ENCODE measurements at regions not wholly inside any gene's neighbourhood (a gene's known extent, or its start where the extent isn't known, plus 50 kb on each side); places are given as distances from the start of the nearest gene placed in this dataset.

DNA sequence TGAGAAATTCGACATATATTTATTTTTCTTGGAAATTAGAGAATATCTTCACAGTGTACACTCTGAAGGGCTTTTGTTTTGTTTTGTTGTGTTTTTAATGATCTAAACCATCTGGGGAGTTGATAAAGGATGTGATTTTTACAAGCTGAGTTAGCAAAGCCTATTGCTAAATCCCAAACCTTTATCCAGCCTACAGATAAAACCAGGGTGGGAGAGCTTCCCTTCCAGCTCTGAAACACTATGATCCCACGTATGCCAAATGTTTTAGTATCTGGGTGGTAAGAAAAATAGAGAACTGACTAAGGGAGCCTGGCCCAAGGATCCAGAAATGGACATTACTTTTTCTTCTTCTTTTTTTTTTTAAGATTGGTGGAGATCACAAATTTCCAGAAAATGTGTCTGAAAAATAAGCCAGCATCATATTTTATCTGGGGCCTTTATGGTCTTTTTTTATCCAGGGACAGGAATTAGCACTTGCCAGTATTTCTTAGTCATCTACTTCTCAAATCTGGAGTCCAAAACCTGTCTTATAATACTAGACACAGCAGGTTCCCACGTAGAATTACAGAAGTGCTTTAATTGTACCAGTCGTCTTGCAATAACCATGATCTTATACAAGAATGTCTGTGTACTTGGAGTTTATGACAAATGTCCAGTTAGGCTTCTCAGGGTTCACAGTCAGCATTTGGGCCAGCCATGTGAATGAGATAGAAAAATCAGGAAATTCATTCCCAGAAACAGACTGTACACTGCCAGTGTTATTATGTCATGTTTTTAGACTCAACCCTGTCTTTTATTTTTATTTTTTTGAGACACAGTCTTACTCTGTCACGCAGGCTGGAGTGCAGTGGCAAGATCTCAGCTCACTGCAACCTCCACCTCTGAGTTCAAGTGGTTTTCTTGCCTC is 290.8 kb upstream of the MPDZ start:
- H3K27ac Mint-ChIP-seq = no peak overlapping the region
- peaks cover 0 to 5% of the 10 kb centered on the region in 2 donors for H3K9me3 Mint-ChIP-seq

DNA sequence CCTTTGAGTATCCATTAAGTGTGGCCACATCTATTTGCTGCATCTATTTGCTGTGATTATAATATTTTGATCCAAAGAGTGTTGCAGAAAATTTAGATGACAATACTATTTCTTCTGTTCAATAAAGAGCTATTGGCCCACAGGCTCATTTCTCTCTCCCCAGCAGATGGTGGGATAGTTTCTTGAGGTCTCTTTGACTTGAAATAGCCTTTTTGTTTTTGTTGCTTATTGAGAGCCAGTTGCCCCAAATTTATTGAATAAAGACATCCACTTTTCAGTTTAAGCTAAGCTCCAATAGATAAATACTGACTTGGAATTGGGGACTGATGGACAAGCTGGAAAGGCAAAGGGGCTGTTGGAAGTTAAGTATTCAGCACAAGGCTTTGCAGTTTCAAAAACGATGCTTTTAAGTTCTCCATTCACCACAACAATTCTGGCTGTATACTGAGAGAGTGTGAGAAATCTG is 290.1 kb upstream of the MPDZ start:
- ATAC-seq (no peak), DNase-seq (no peak)
- Mint-ChIP-seq H3K4me3 (no peak overlapping the region), H3K9me3 (no peaks in the 10 kb centered on the region), H3K4me1 (no peaks in the 10 kb centered on the region), H3K27me3 (peaks cover 19% of the 10 kb centered on the region), H3K27ac (no peak overlapping the region)

More for the DNA sequence above, 290.8 kb upstream of the MPDZ start:
- no peak for ATAC-seq
- H3K4me3 Mint-ChIP-seq = no peak overlapping the region
- H3K4me1 Mint-ChIP-seq = no peaks in the 10 kb centered on the region
- no peak for DNase-seq
- H3K27me3 Mint-ChIP-seq = peaks cover 19% of the 10 kb centered on the region

DNA sequence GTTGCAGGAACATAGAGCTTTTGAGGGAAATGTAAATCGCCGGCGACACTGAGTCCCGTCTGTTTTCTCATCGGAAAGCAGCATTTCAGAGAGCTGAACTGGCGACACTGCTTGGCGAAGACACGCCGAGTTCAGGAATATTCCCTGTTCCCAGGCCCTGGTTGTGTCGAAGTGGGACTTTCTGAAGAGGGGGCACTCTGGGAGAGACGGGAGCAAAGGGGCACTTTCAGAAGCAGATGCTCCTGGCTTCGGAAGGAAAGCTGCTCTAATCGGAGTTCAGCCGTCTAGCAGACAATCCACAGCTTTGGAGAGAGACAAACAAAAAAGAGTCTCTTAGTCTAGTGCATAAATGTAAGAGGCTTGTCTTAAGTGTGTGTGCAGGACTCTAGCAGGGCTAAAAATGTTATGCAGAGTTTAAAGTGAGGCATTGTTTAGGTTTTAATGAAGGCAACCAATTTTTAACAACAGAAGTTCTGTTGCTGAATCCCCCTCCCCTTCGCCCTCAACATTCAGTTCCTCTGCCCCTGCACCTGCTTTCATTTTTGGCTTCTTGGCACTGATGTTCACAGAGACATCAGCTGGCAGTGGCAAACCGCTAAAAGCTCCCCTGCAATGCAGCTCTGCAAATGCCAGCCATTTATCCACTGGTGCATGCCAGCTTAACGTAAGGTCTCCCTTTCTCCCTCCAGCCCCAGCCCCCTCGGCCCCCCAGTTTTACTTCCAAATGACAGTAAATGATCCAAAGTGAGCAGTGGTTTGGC is 289.5 kb upstream of the MPDZ start:
- ATAC-seq (no peak), DNase-seq (no peak)
- Mint-ChIP-seq H3K27me3 (peaks cover 19% of the 10 kb centered on the region), H3K27ac (no peak overlapping the region), H3K4me1 (no peaks in the 10 kb centered on the region), H3K9me3 (no peaks in the 10 kb centered on the region), H3K4me3 (peak overlapping the region; percentile 2 to 31)

DNA sequence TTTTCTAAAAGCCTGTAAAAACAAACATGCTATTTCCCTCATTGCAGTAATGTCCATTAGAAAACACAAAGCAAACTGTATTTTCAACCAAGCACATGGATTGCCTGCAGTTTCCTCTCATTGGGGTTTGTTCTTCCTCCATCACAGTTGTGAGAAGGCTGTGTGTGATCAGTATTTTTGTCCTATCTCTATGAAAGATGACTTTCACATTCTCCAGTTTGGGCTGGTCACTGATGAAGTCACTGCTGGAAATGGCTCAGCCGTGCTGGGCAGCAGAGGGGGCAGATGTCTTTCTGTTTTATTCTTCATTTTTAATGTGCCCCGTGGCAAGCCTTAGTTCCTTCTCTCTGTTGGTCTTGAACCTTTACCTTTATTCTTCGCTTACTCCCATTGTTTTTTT is 288.9 kb upstream of the MPDZ start:
- no peak for DNase-seq
- Mint-ChIP-seq H3K9me3 (no peaks in the 10 kb centered on the region), H3K4me1 (no peaks in the 10 kb centered on the region), H3K27me3 (peaks cover 19% of the 10 kb centered on the region), H3K4me3 (peak overlapping the region in 1 of 2 donors; percentile 31), H3K27ac (no peak overlapping the region)
- ATAC-seq = no peak

DNA sequence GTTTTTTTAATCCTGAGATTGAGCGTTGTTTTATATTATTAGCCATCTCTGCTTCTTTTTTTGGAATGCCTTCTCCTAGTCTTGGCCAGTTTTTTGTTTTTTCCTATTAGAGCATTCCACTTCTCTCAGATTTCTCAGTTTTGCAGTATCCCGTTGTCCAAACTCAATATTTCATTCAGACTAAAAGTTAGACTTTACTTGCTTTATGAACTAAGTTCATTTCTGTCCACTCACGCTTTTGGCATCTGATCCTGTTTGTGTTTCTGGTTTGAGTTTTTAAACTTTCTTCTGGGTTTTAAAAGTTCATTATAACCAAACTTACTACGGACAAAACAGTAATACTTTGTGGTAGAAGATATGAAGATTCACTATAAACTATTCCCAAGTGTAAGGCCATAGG is 288.3 kb upstream of the MPDZ start:
- DNase-seq (no peak), ATAC-seq (no peak)
- no peaks in the 10 kb centered on the region for H3K9me3 Mint-ChIP-seq
- no peak overlapping the region for H3K27ac Mint-ChIP-seq
- H3K27me3 Mint-ChIP-seq = peaks cover 19% of the 10 kb centered on the region
- H3K4me3 Mint-ChIP-seq = no peak overlapping the region
- no peaks in the 10 kb centered on the region for H3K4me1 Mint-ChIP-seq

DNA sequence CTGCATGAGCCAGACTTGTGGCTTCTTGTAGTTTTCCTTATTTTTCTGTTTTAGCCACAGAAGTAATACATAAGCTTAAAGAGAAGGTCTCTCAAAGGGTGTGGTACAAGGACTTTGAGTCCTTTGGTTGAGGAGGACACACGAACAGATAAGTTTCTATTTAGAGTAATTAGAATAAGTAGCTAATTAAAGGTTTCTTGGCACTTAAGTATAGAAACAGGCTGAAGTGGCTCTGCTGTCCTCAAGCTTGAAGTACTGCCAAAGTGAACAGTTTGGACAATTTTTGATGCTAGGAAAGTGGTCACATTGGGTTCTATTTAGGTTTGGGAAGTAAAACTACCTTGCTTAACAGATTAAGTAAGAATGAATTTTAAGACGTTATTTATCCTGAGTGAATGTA is 278.3 kb upstream of the MPDZ start:
- Mint-ChIP-seq H3K27ac (no peak overlapping the region), H3K9me3 (peaks cover 0 to 10% of the 10 kb centered on the region in 2 donors), H3K4me3 (no peak overlapping the region), H3K27me3 (no peaks in the 10 kb centered on the region), H3K4me1 (no peaks in the 10 kb centered on the region)
- ATAC-seq (no peak), DNase-seq (no peak)

DNA sequence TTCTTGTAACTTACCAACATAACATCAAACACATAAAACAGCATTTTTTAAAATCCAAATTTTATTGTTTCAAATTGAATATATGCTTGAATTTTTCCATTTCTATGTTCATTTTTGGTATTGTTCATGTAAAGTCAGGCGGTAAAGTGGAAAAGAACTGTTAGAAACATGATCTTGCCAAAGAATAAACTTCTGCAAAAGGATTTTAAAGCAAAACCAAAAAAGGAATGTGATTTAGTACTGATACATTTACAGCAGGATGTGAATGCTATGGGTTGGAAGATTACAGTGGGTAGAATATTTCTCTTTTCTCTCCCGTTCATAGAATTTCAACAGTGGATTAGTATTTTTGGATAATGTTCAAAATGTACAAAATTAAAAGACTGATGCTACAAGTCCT is 277.2 kb upstream of the MPDZ start:
- Mint-ChIP-seq H3K27ac (no peak overlapping the region), H3K27me3 (no peaks in the 10 kb centered on the region), H3K9me3 (peaks cover 0 to 13% of the 10 kb centered on the region in 2 donors), H3K4me1 (no peaks in the 10 kb centered on the region), H3K4me3 (no peak overlapping the region)
- ATAC-seq = no peak
- no peak for DNase-seq

DNA sequence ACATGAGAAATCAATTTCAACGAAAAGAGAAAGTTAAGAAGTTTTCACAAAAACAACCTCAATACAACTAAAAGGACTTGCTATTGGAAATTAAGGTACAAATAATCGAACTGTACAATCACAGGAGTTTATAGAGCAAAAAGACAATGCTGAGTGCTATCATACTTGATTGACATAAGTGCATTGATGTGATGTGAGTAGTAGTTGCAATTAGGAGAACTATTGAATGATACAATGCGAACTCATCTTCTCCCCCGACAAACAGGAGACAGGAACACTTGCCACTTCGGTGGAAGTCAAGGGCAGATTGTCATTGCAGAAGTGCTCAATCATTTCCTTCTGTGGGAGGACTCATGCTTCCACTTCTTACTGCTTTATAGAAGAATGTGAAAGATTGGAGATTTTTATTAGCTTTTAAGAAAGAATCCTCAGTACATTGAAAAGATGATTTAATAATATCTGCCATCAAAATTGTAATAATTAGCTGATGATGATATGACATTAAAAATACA is 276.6 kb upstream of the MPDZ start:
- peaks cover 5 to 16% of the 10 kb centered on the region in 2 donors for H3K9me3 Mint-ChIP-seq
- H3K27ac Mint-ChIP-seq = no peak overlapping the region
- H3K4me3 Mint-ChIP-seq = no peak overlapping the region
- DNase-seq = no peak
- no peak for ATAC-seq
- H3K4me1 Mint-ChIP-seq = no peaks in the 10 kb centered on the region
- no peaks in the 10 kb centered on the region for H3K27me3 Mint-ChIP-seq

DNA sequence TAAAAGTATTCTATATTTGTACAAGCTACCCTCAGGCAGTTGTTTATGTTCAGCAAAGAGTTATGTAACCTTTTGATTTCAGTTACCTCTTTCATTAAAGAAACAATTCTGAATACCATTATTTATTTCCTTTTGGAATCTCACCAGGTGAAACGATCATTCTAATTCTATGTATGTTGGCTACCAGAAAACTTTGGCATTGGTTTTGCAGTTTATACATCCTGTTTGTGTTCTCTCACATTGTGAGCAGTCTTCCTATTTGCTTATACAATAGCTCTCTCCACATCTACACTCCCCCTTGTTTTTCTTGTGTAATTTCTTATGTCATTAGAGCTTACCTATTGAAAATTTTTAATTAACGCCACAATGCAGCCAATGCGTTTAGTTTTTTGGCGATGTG is 276.0 kb upstream of the MPDZ start:
- Mint-ChIP-seq H3K4me3 (no peak overlapping the region), H3K27me3 (no peaks in the 10 kb centered on the region), H3K4me1 (no peaks in the 10 kb centered on the region), H3K27ac (no peak overlapping the region), H3K9me3 (peaks cover 8 to 21% of the 10 kb centered on the region in 2 donors)
- DNase-seq = no peak
- ATAC-seq = no peak

DNA sequence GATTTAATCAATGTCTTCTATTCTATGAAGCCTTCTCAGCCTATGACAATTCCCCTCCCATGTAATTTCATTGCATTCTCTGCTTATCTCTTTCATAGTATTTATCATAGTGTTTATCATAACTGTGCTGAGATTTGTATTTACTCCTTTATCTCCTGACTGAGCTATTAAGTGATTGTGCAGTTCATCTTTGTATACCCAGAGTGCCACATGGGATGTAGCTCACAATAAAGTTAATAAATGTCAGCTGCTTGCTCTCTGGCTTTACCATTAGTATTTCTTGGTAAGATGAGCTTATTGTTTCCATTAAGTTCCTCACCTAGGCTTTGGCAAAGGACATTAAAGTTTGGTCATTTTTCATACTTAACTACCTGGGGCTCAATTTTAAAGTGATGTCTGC is 275.1 kb upstream of the MPDZ start:
- ATAC-seq = no peak
- Mint-ChIP-seq H3K4me1 (no peaks in the 10 kb centered on the region), H3K27ac (no peak overlapping the region), H3K9me3 (peaks cover 8 to 23% of the 10 kb centered on the region in 2 donors), H3K27me3 (no peaks in the 10 kb centered on the region), H3K4me3 (no peak overlapping the region)
- no peak for DNase-seq

DNA sequence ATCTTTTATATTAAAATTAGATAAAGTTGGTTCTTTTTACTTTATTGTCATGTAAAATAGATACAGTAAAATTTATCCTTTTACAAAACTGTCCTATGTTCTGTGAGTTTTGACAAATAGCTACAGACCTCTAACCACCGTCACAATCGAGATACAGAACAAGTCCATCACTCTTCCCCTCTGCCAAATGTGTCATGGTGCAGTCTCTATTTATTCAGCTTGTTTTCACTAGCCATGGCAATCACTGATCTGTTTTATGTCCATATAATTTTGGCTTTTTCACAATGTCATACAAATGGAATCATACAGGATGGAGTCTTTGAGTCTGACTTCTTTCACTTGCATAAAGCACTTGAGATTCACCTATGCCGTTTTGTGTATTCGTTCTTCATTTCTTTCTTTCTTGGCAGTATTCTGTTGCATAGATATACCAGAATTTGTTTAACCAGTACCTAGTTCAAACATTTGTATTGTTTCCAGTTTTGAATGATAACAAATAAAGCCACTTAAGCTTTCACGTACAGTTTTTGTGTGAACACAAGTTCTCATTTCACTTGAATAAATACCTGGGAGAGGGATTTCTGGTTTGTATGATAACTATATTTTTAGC is 273.2 kb upstream of the MPDZ start:
- no peak overlapping the region for H3K27ac Mint-ChIP-seq
- peaks cover 8 to 23% of the 10 kb centered on the region in 2 donors for H3K9me3 Mint-ChIP-seq
- no peaks in the 10 kb centered on the region for H3K4me1 Mint-ChIP-seq
- no peak for DNase-seq
- no peaks in the 10 kb centered on the region for H3K27me3 Mint-ChIP-seq
- no peak for ATAC-seq
- no peak overlapping the region for H3K4me3 Mint-ChIP-seq

DNA sequence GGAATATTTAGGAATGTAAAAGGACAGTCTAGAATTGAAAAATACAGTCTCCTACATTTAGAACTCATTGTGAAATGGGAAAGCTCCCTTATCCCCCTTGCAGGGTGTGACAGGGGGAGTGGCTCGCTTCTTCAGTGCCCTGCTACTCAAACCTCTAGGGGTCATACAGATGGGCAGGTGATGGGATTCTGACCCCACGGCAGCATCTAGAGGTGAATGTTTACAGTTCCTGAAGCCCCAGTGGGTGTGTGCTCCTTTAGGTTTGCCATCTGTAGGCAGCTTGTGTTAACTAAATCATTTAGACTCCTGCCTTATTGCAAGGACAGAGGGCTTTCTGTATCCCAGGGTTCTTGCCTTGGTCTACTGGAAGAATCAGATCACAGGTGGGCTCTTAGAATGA is 271.0 kb upstream of the MPDZ start:
- DNase-seq = no peak
- Mint-ChIP-seq H3K4me3 (no peak overlapping the region), H3K4me1 (no peaks in the 10 kb centered on the region), H3K9me3 (peaks cover 10 to 18% of the 10 kb centered on the region in 2 donors), H3K27ac (no peak overlapping the region), H3K27me3 (no peaks in the 10 kb centered on the region)
- no peak for ATAC-seq

DNA sequence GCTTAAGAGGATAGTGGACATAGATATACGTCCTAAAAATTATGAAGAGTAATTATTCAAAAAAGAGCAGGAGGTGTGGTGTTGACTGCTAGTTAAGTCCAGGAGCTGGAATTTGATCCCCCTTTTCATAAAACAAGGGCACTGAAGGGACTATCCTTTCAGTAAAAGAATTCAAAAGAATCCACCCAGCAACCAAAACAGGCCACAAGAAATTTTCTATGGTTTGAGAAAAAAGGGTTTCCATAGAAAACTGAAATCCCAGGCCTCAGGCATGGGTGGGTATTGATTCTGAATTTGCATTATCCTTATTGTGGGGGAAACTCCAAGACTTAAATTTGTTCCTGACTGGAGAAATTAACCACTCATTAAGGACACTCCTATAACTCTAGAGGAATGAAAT is 269.0 kb upstream of the MPDZ start:
- Mint-ChIP-seq H3K4me3 (no peak overlapping the region), H3K27ac (no peak overlapping the region), H3K4me1 (no peaks in the 10 kb centered on the region), H3K27me3 (no peaks in the 10 kb centered on the region), H3K9me3 (peaks cover 12 to 18% of the 10 kb centered on the region in 2 donors)
- DNase-seq = no peak
- no peak for ATAC-seq

DNA sequence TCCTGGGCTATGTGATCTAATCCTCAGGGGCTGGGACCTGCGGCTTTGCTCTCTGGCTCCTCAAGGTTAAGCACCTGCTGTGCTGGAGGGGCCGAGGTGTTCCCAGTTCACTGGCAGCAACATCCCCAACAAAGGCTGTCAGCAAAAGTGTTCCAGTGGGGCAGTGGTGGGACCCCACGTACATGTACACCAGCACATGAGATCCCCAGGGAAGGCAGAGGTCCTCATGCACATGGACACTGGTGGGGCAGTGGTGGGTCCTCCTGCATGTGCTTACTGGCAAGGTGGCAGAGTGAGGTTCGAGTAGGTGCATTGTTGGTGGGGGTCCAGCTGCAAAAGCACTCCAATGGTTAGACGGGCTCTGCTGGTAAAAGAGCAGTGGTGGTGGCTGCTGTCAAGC is 255.6 kb upstream of the MPDZ start:
- ATAC-seq = no peak
- DNase-seq = no peak
- Mint-ChIP-seq H3K4me1 (no peaks in the 10 kb centered on the region), H3K9me3 (peaks cover 21 to 23% of the 10 kb centered on the region in 2 donors), H3K27ac (no peak overlapping the region), H3K27me3 (no peaks in the 10 kb centered on the region), H3K4me3 (no peak overlapping the region)

DNA sequence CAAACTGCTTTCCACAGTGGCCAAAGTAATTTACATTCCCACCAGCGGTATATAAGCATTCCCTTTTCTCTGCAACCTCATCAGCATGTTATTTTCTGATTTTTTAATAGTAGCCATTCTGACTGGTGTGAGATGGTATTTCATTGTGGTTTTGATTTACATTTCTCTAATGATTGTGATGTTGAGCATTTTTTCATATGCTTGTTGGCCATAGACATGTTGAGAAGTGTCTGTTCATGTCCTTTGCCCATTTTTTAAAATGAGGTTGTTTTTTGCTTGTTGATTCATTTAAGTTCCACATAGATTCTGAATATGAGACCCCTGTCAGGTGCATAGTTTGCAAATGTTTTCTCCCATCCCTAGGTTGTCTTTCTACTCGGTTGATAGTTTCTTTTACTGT is 254.5 kb upstream of the MPDZ start:
- ATAC-seq (no peak), DNase-seq (no peak)
- Mint-ChIP-seq H3K27me3 (no peaks in the 10 kb centered on the region), H3K4me1 (no peaks in the 10 kb centered on the region), H3K9me3 (peaks cover 21 to 30% of the 10 kb centered on the region in 2 donors), H3K4me3 (no peak overlapping the region), H3K27ac (no peak overlapping the region)

DNA sequence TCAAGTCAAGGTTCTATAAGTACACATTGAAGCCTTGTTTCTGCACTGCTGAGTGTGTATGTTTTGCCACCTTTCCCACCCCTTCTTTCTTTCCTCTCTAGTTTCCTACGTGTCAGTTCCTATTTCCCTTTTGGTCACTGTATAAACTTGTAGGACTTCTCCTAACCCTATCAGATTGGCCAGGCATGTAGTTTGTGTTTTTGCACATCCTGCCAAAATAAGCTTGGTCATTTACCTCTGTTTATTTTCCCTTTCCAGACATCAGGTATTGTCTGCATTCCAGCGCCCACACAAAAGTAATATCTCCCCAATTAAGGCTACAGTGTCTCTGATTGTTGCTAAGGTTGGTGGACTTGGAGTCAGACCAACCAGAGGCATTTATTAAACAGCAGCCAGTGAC is 252.9 kb upstream of the MPDZ start:
- DNase-seq (no peak), ATAC-seq (no peak)
- H3K27me3 Mint-ChIP-seq = no peaks in the 10 kb centered on the region
- H3K4me3 Mint-ChIP-seq = no peak overlapping the region
- no peak overlapping the region for H3K27ac Mint-ChIP-seq
- peaks cover 21 to 30% of the 10 kb centered on the region in 2 donors for H3K9me3 Mint-ChIP-seq
- no peaks in the 10 kb centered on the region for H3K4me1 Mint-ChIP-seq

Measured in stimulated activated naive CD8-positive, alpha-beta T cell treated with anti-CD3 and anti-CD28 coated beads, Interleukin-15, amount 100 ng/mL, for 72 hours (primary cell).